ENCODE measurements at regions not wholly inside any gene's neighbourhood (a gene's known extent, or its start where the extent isn't known, plus 50 kb on each side); places are given as distances from the start of the nearest gene placed in this dataset.

DNA sequence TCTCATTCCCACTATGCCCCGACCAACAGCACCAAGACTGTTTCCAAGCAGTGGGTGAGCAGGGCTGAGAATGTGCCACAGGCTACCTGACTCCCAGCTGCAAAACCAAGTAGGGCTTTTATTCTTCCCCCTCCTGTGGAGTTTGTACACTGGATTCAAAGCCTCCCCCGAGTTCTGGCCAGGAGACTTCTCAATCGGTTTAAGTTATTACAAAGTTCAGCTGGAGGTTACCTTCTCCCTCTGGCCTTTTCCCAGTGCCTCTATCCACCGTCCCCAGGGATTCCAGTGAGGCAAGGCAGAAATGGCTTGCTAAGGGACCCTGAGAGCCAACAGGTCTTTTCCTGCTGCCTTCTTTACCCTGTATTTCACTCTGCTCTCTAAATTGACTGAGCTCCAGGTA lies 217.0 kb downstream of the ADGRG6 start:
- peaks cover 0 to 6% of the 10 kb centered on the region in 2 donors for H3K9me3 ChIP-seq
- peaks cover 0 to 9% of the 10 kb centered on the region in 2 donors for H3K4me1 ChIP-seq
- no peak overlapping the region for H3K27ac ChIP-seq
- no peaks in the 10 kb centered on the region for H3K36me3 ChIP-seq
- no peaks in the 10 kb centered on the region for H3K27me3 ChIP-seq
- H3K4me3 ChIP-seq = no peak overlapping the region
- DNase-seq = no peak
- intact Hi-C loops (cut with DNase I) = no loop called here
- ATAC-seq = no peak
- TF ChIP-seq, protein P1, sequence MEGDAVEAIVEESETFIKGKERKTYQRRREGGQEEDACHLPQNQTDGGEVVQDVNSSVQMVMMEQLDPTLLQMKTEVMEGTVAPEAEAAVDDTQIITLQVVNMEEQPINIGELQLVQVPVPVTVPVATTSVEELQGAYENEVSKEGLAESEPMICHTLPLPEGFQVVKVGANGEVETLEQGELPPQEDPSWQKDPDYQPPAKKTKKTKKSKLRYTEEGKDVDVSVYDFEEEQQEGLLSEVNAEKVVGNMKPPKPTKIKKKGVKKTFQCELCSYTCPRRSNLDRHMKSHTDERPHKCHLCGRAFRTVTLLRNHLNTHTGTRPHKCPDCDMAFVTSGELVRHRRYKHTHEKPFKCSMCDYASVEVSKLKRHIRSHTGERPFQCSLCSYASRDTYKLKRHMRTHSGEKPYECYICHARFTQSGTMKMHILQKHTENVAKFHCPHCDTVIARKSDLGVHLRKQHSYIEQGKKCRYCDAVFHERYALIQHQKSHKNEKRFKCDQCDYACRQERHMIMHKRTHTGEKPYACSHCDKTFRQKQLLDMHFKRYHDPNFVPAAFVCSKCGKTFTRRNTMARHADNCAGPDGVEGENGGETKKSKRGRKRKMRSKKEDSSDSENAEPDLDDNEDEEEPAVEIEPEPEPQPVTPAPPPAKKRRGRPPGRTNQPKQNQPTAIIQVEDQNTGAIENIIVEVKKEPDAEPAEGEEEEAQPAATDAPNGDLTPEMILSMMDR (IDR thresholded peaks at IDR 0.05) = no peak

DNA sequence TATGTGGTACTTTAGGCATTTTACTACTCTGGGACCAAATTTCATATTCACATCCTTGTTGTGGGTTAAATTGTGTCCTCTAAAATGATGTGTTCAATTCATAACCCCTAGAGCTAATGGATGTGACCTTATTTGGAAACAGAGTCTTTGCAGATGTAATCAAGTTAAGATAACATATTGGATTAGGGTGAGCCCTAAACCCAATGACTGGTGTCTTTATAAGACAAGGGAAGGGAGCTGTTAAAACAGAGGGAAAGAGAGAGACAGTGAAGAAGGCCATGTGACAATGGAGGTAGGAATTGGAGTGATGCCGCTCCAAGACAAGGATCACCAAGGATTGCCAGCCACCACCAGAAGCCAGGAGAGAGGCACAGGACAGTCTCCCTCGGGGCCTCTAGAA lies 220.0 kb downstream of the ADGRG6 start:
- no peak overlapping the region for H3K27ac ChIP-seq
- intact Hi-C loops (cut with DNase I) = no loop called here
- no peak for ATAC-seq
- TF ChIP-seq, protein P1 (IDR thresholded peaks at IDR 0.05) = no peak
- no peak for DNase-seq
- H3K4me3 ChIP-seq = no peak overlapping the region
- no peaks in the 10 kb centered on the region for H3K36me3 ChIP-seq
- peaks cover 0 to 9% of the 10 kb centered on the region in 2 donors for H3K4me1 ChIP-seq
- H3K9me3 ChIP-seq = no peaks in the 10 kb centered on the region
- no peaks in the 10 kb centered on the region for H3K27me3 ChIP-seq

DNA sequence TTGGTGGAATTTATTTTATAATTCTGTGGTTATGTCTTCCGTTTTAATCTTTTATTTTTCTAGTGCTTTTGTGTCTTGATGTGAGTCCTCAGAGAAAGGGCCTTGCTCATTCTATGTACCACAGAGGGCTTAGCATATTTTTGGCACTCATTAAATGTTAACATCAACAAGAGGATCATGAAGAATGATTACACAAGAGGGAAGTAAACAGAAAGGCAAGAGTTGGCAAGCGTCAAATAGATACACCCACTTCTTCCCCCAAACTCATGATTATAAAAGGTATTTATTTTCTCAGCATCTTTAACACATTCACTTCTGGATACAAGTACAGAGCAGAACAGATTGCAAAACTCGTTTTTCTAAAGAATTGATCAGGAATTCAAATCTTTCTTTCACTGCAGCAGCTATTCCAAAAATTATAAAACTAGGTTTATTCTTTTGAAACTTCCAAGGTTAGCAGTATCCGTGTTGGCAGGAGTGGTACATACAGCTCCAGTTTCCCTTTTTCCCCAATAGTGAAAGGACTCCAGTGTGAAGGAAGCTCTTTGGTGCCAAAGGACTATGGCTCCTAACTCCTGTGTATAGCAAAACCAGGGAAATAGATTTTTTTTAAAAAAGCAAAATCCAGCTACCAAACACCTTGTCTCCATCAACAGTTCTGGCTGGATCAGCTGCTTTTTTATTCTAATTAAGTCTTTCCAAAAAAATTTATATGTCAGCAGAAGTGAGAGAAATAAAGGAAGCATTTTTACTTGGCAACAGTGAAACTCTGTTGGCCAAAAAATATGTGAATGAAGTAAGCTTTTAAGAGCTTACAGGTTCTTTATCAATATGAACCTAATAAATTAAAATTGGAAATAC lies 221.9 kb downstream of the ADGRG6 start:
- TF ChIP-seq, protein P1 (IDR thresholded peaks at IDR 0.05) = no peak
- ATAC-seq = peak; percentile 82
- H3K4me3 ChIP-seq = no peak overlapping the region
- H3K27ac ChIP-seq = no peak overlapping the region
- H3K4me1 ChIP-seq = peaks cover 0 to 9% of the 10 kb centered on the region in 2 donors
- no peaks in the 10 kb centered on the region for H3K9me3 ChIP-seq
- intact Hi-C loops (cut with DNase I) = no loop called here
- DNase-seq = peak in 2 of 4 donors; percentile 29 to 42
- no peaks in the 10 kb centered on the region for H3K36me3 ChIP-seq
- no peaks in the 10 kb centered on the region for H3K27me3 ChIP-seq

DNA sequence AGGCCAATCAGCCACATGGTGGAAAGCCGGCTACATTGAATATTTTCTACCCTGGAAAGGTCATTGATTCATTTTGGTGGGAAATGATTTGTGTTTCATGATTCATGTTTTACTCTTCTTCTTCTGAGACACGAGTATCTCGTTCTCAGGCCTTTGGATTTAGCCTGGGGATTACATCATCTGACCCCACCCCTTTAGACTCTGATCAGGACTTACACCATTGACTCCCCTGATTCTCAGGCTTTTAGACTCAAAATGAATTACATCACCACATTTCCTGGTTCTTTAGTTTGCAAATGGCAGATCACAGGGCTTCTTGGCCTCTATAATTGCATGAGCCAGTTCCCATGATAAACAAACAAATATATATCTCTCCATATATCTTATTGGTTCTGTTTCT lies 228.8 kb downstream of the ADGRG6 start:
- Histone ChIP-seq H3K4me3 (no peak overlapping the region), H3K27me3 (no peaks in the 10 kb centered on the region), H3K36me3 (no peaks in the 10 kb centered on the region), H3K27ac (no peak overlapping the region), H3K4me1 (no peaks in the 10 kb centered on the region), H3K9me3 (peaks cover 0 to 16% of the 10 kb centered on the region in 2 donors)
- no peak for ATAC-seq
- TF ChIP-seq, protein P1 (IDR thresholded peaks at IDR 0.05) = no peak
- intact Hi-C loops (cut with DNase I) = no loop called here
- DNase-seq = no peak

DNA sequence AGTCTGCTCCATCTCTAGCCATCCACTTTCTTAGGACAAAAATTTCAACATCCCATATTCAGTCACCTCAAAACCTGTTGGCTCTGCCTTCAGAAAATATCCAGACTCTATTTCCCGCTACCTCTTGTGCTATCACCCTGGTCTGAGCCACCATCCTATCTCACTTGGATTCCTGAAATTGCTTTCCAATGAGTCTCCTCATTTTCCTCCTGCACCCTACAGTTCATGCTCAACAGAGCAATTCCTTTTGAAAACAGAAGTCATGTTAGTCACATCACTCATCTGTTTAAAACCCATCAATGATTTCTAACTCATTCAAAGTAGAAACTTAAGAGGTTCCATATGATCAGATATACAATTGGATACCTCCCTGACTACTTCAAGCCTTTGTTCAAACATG lies 229.9 kb downstream of the ADGRG6 start:
- Histone ChIP-seq H3K27me3 (no peaks in the 10 kb centered on the region), H3K36me3 (no peaks in the 10 kb centered on the region), H3K4me1 (no peaks in the 10 kb centered on the region), H3K4me3 (no peak overlapping the region), H3K27ac (no peak overlapping the region), H3K9me3 (peaks cover 0 to 16% of the 10 kb centered on the region in 2 donors)
- intact Hi-C loops (cut with DNase I) = no loop called here
- DNase-seq (no peak), ATAC-seq (no peak)
- TF ChIP-seq, protein P1 (IDR thresholded peaks at IDR 0.05) = no peak
